GM19025 (cell line): ENCODE measurements at regions not wholly inside any gene's neighbourhood (a gene's known extent, or its start where the extent isn't known, plus 50 kb on each side); places are given as distances from the start of the nearest gene placed in this dataset.

Experiments
- ATAC-seq: cut with Tn5 transposase; IDR thresholded peaks from one replicate; pipeline ENCODE4 v1.9.1; 2021; ENCODE audit warnings: mild to moderate bottlenecking, low read depth, moderate library complexity; ENCODE audit not compliant: unreplicated experiment

- no peak for ATAC-seq
Observed at GRCh38 chr15:31238906-31239305, 87.7 kb upstream of the KLF13 start.

GRCh38 chr15:31239409-31239808 lies 87.2 kb upstream of the KLF13 start:
- ATAC-seq = no peak

GRCh38 chr15:31241888-31242522 lies 84.6 kb upstream of the KLF13 start:
- ATAC-seq = no peak

GRCh38 chr15:31243895-31244294 lies 82.7 kb upstream of the KLF13 start:
- ATAC-seq = no peak

- no peak for ATAC-seq
Observed at GRCh38 chr15:31245135-31245689, 81.4 kb upstream of the KLF13 start.

- no peak for ATAC-seq
Observed at GRCh38 chr15:31245756-31246155, 80.9 kb upstream of the KLF13 start.

GRCh38 chr15:31247404-31247803 lies 79.2 kb upstream of the KLF13 start:
- no peak for ATAC-seq

- no peak for ATAC-seq
Observed at GRCh38 chr15:31248263-31248662, 78.4 kb upstream of the KLF13 start.

- no peak for ATAC-seq
Observed at GRCh38 chr15:31248951-31249350, 77.7 kb upstream of the KLF13 start.

GRCh38 chr15:31250033-31250432 lies 76.6 kb upstream of the KLF13 start:
- ATAC-seq = no peak

- no peak for ATAC-seq
Observed at GRCh38 chr15:31251165-31251564, 75.5 kb upstream of the KLF13 start.

GRCh38 chr15:31252171-31252785 lies 74.4 kb upstream of the KLF13 start:
- ATAC-seq = no peak

- ATAC-seq = no peak
Observed at GRCh38 chr15:31254431-31255175, 72.0 kb upstream of the KLF13 start.

- ATAC-seq = no peak
Observed at GRCh38 chr15:31255176-31255510, 71.5 kb upstream of the KLF13 start.

GRCh38 chr15:31255732-31256377 lies 70.8 kb upstream of the KLF13 start:
- ATAC-seq = peak; percentile 67

- no peak for ATAC-seq
Observed at GRCh38 chr15:31256378-31257265, 70.0 kb upstream of the KLF13 start.

- ATAC-seq = no peak
Observed at GRCh38 chr15:31257286-31257685, 69.3 kb upstream of the KLF13 start.

- no peak for ATAC-seq
Observed at GRCh38 chr15:31258260-31258659, 68.4 kb upstream of the KLF13 start.

GRCh38 chr15:31259562-31260252 lies 66.9 kb upstream of the KLF13 start:
- ATAC-seq = no peak
